IPS-NIHi11 (cell line): ENCODE measurements at regions not wholly inside any gene's neighbourhood (a gene's known extent, or its start where the extent isn't known, plus 50 kb on each side); places are given as distances from the start of the nearest gene placed in this dataset.

ENCODE experiments used
- DNase-seq: peaks from one replicate; pipeline ENCODE4 v3.0.0; 2012; ENCODE audit warnings: mixed read lengths, low spot score

DNA sequence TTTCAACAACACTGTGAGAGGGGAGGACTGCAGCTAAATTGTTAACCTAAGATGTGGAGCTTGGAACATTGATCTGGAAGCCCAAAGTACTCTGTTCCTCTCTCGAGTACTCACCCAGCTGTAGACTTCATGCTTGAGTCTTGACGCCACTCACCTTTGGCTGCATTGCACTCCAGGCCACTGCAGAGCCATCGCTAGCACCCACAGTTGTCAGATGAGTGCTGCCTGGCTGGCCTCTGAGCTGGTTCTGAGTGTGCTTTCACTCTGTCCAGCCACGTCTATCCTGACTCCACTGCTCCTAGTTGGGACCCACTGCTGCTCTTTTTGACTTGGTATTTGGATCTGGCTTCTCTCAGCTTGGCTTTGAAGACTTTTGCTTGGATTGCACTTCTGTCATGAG lies 552.1 kb downstream of the DCDC2C start:
- DNase-seq: no peak

DNA sequence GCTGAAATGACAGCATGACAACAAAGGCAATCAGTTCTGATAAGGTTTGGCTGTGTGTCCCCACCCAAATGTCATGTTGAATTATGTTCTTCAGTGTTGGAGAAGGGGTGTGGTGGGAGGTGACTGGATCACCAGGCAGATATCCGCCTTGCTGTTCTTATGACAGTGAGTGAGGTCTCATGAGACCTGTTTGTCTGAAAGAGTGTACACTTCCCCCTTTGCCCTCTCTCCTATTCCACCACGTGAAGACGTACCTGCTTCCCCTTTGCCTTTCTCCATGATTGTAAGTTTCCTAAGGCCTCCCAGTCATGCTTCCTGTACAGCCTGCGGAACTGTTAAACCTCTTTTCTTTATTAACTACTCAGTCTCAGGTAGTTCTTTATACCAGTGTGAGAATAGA lies 553.0 kb downstream of the DCDC2C start:
- no peak for DNase-seq

DNA sequence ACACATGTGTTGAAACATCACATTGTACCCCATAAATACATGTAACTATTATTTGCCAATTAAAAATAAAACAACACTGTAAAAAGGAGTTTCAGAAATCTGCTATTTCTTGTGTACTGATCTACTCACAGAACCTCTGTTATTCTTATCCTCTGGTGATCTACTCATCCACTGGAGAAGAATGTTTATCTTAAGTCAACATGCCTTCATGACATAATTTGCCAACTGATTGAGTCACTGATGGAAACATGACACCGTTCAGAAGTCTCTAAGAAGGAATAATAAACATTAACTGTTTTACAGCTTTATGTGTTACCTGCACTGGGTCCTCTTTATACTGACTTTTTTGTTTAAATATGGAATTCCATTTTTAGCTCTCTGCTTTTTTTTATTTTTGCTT lies 555.2 kb downstream of the DCDC2C start:
- no peak for DNase-seq

DNA sequence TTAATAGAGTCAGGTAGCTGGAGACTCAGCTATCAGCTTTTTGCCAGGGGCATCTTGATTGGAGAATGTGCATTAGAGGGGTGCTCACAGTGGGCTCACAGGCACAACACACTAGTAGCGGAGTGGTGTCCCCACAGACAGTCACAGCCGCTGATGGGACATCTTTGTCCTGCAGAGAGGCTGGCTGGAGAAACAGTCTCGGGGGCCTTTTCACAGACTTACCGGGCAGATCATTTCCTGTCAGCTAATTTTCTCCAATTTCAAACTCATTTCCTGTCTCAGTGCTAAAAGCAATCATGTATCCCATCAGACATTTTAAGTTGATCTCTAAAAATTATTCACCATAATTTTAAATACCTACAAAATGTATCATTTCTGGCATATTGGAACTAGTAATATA lies 562.6 kb downstream of the DCDC2C start:
- DNase-seq: no peak

DNA sequence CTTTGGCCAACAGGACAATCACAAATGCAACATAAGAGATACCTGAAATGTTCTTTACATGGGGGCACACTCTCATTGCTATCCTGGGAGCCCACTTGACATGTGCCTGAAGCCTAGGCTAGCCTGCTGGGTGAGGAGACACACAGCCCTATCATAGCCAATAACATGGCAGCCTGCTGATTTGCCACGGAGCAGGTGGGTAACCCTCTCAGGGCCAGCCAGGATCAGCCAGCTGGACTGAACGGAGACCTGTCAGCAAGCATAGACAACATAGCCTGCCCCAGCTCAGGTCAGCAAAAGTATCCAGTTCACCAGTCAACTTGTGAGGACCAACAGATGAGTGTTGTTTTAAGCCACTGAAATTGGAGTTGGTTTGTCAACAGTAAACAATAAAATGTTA lies 566.5 kb downstream of the DCDC2C start:
- DNase-seq: no peak

DNA sequence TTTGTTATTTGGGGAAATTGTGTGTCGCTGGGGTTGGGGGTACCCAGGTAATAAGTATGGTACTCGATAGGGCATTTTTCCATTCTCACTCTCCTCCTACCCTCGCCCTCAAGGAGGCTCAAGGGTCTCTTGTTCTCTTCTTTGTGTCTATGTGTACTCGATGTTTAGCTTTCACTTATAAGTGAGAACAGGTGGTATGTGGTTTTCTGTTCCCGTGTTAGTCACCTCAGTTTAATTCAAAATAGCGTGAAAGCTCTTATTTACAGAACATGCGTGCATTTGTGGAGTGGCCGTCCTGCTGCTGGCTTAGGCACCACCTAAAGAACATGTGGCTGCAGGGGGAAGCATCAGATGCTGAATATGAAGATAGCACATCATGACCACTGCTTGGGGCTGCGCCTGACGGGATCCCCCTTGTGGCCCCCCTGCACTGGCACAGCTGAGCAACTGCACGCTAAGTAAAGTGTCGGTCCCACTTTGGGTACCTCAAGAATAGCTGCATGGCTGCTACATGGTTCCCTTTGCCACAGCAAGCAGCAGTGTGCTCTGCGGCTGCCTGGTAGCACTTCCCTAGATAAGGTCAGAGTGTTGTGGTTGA lies 569.0 kb downstream of the DCDC2C start:
- DNase-seq: no peak

DNA sequence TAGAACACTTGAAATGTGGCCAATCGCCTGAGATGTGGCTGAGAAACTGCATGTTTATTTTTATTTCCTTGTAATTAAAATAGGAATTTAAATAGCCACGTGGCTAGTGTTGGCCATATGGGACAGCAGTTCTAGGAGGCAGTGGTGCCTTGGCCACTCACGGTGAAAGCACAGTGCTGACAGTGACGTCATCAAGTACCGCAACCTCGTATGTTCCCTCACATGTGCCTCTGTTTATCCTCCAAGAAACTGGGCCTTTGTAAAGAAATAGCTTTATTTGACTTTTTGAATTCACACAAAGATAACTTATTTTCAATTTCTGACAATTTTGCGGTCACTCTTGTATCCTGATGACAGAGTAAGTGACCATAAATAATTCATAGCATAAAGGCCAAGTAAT lies 575.0 kb downstream of the DCDC2C start:
- no peak for DNase-seq

DNA sequence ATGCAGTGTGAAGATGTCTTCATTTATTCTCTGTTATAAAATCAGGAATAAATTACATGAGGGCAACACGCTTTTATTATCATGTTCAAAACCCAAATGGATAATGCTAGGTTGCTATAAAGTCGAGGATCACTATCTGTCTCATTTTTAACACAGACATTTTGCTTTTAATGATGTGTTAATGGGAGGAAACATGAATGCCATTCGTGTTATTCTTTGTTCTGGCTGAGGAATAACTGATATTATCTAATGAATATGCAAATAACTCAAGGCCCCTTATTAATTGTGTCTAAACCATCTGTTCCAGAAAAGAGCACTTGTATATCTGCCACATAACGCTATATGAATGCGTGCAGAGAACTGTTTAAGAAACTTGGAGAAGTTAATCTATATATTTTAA lies 576.1 kb downstream of the DCDC2C start:
- DNase-seq: no peak

DNA sequence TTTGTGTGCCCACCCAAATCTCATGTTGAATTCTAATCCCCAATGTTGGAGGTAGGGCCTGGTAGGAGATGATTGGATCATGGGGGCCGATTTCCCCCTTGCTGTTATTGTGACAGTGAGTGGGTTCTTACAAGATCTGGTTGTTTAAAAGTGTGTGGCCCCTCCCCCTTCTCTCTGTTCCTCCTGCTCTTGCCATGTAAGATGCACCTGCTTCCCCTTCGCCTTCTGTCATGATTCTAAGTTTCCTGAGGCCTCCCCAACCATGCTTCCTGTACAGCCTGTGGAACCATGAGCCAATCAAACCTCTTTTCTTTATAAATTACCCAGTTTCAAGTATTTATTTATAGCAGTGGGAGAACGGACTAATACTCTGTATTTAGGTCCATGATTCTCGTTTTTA lies 588.1 kb downstream of the DCDC2C start:
- DNase-seq: no peak

DNA sequence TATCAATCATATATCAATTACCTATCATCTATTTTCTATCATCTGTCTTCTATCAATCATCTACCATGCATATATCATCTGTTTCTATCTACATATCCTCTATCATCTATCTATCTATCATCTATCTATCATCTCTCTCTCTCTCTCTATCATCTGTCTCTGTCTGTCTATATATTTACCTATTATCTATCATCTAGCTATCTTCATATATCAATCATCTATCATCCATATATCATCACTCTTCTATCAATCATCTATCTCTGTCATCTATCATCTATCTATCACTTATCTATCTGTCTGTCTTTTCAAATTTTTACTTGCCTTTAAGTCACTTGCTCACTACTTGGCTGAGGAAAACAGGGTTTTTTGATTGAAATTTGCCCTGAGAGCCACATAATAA lies 592.3 kb downstream of the DCDC2C start:
- DNase-seq: no peak

DNA sequence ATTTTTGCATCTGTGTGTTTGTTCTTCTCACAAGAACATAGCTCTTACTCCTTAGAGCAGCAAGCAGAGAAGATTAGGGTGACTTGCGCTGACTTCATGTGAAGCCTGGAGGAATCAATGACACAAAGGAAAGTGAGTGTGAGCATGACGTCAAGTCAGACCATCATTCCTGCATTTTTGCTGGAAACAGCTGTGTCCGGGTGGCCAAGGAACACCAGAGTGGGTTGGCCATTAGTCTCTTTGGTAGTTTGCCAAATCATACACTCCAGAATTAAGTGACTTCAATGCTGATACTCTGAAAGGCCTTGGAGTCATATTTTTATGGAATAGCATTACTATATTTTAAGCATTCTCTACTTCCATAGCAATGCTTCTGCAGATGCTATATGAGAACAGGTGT lies 597.2 kb downstream of the DCDC2C start:
- DNase-seq: no peak

DNA sequence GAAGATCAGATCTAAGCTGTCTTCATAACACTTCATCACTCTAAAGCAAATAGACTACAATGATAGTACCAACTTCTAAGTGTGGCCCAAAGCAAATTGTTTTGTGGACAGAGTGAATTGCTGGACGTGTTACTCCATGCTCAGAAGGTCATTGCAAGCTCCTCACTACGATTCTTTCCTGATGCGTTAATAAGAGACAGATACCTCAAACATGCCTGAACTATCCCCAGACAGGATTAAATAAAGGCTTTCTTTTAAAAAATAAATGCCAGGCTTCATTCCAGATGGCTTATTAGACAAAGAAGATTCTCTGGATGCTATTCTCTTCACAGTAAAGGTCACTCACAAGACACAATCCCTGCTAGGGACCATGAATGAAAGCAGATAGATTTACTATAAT lies 621.2 kb downstream of the DCDC2C start:
- DNase-seq: no peak

DNA sequence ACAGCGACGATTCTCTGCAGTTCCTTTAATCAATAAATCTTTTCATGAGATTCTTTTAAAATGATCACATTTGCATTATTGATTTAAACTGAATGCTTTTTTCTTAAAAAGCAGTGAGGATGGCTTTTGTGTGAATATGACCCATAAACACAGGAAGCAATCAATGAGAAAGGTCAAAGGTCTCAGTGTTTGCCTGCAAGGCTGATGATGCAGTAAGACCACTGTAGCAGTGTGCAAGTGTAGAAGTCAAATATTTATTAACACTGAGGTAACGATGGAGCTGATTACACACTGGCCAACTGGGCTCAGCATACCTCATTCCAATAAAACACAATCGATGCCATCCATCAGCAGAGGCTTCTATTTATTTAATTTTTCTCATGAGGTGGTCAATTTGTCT lies 633.5 kb downstream of the DCDC2C start:
- DNase-seq: no peak

DNA sequence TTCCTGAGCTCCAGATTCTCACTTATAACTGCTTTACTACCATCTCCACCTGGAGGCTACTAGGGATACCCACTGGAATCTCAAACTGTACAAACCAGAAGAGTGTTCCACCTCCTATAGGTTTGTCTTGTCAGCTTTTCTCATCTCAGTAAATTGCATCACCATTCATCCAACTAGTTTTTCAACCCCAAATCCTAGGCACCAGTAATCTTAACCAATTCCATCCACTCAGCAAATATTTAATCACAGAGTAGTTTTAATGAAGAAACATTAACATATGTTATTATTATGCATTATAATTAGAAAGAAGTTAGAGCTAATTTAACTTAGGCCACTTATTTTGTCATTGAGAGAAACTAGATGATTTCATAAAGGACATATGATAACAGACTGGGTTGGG lies 635.0 kb downstream of the DCDC2C start:
- no peak for DNase-seq

DNA sequence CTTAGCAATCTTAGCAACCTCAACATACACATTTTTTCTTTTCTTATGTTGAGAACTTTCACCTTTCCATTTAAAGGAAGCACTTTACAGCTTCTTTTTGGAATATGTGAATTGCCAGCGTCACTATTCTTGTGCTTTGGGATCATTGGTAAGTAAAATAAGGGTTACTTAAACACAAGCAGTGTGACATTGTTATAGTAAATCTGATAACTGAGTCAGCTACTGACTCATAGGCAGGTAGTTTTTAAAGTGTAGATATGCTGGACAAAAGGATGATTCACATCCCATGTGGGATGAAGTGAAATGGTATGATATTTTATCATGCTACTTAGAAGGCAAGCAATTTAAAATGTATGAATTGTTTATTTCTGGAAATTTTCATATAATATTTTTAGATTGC lies 637.2 kb downstream of the DCDC2C start:
- no peak for DNase-seq

DNA sequence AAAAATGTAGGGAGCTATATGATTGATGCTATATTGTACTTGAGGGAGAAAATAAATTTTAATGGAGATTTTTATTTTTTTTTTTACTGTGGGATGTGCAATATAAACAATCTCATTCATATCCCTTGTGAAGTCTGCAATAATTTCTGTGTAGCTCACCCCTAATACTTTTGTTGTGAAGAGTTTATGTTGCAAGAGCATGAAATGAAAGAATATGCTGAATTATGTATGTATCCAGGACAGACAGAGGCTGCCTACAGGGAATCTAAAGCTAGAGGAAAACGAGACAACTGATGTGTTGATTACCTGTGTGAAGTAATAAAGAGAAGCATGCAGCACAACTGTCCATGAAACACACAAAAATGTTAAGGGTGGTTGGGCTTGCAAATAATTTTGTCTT lies 643.3 kb downstream of the DCDC2C start:
- DNase-seq: no peak

DNA sequence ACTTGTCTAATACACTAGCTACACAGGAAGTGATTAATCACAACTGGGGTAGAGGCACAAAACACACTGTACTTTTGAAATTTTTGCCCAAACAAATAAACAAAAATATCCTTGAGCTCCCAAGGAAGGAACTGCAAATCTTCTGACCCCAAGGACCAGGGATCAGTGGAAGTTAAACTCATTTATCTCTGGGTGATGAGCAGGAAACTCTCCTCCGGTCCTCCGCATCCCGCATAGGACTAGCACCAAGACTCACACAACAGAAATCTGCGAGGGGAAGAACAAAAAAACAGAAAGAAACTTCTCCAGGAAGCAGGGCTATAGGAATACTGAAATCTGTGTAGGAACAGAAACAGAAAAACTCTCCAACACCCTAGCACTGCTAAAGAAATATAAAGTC lies 650.3 kb downstream of the DCDC2C start:
- DNase-seq: no peak

DNA sequence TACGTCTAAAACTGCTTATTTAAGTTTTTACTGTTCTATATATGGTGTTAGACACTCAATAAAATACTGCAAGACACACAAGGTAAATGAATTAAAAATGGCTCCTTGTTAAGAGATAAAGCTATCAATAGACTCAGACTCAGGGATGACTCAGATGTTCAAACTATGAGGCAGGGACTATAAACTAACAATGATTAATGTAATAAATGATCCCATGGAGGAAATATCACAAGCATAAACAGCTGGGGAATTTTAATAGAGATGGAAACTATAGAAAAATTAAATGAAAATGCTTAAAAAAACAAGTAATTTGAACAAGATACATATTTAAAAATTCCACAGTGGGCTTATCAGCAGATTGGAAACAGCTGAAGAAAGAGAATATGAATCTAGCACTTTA lies 650.8 kb downstream of the DCDC2C start:
- no peak for DNase-seq

DNA sequence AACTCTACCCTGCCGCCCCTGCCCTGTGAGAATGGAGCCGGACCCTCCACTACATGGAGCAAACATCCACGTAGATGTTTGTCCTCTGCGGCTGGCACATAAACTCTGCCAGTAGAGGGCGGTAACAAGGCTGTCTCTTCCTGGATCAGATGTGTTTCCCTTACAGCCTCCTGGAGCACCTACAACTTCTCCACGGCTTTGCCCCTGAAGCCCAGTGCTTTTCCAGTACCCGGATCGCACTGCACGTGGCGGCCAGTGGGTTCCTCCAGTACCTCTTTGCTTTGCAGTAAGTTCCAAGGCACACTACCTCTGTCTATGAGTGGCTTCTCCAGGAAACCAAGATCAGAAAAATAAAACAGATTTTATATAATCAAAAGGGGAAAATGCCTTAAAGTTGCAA lies 651.3 kb downstream of the DCDC2C start:
- peak; percentile 82 for DNase-seq

DNA sequence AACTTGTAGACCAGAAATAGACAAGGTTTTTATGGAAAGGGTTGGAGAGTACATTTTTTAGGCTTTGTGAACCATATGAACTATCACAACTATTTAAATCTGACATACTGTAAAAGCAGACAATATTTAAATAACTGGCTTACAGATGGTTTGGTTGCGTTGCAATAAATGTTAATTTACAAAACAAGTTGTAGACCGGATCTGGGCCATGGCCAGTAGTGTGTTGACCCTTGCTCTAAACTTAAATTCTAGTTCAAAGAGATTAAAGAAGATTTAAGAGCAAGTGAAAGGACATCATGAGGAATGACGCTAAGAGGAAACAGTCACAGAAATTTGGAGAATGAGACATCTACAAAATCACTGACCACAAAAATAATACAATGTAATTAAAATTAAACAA lies 652.7 kb downstream of the DCDC2C start:
- no peak for DNase-seq

DNA sequence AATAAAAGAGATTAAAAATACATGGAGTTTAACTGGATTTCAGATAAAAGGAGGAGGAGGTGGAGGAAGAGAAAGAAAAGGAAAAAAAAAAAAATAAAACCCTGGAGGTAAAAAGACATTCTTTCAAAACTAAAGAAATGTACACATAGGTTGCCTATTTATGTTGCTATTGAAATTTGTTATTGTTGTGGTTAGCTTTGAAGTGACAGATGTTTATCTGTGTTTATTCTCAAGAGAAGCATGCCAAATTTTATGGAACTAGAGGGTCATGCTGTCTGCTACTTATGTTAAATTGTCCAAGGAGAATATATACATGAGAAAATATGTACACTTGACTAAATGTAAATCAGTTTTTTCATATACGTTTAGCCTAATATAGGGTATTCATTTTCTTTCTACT lies 653.2 kb downstream of the DCDC2C start:
- DNase-seq: no peak

DNA sequence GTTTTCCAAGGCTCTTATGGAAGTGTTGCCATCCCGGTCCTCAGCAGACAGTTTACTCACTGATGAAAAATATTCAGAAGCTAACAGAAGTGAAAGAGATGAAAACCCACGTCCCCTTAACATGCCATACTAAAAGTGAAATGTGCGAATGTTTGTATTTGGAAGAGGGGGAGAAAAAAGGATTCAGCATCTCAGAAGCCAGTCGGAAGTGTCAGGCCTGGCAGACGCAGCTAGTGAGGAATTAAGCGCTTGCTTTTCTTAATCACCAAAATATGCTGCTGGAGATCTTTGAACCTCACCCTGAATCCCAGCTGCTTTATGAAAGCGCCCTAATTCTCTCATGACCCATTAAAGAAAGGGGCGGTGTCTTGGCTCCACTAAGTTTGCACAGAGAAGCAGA lies 653.7 kb downstream of the DCDC2C start:
- no peak for DNase-seq

DNA sequence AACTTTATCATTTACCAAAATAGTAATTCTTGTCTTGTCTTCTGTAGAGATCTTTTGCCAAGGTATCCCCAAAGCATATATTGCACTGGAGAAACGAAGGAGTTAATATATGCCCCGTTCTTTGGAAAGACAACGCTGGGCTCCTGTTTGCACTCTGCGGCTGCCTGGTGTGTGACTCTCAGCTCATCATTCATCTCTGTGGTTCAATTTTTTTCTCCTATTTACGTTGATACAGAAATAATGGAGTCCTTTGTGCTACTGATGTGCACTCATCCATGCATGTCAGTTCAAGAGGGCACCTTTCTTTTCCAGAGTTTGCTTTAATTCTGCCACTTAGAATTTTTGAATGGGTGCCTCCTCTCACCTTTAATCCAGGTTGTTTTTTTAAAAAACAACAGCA lies 655.5 kb downstream of the DCDC2C start:
- DNase-seq: no peak

DNA sequence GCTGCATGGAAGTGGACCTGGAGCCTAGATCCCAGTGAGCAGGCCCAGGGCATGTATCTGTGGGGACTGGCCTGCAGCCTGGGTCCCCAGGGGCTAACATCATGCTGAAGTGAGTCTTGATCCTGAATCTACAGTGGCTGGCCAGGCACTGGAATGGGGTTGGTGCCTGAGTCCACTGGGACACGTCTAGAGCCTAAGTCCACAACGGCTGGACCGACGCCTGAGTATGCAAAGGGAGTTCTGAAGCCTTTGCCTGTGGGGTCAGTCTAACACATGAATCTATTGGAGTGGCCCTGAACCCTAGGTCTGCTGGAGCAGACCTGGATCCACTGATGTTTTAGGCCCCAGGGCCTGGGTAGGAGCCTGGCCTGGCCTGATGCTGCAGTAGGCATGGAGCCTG lies 665.5 kb downstream of the DCDC2C start:
- DNase-seq: no peak

DNA sequence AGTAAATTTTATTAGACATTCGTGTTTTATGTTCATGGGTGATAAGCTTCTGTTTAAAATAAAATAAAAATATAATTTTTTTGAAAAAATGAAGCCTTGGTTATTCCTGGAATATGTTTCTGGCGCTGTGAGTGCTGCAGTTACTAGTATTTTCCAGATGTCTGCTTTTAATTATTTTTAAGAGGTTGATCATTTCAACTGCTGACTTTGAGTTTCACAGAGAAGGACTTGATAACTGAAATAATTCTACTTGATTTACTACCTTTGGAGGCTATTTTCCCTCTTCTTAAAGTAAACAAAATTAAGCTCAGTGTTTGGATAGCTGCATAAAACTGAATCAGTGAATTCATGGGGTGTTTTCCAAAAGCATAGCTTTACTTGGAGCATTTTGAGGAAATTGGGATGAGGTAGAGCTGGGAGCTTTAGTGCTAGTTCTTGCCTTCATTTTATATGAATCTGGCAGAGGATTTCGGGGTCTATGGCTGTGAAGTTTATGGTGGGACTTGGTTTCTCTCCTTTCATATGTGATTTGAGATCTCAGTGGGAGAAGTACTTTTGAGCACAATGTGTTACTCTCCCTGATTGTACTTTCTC lies 666.5 kb downstream of the DCDC2C start:
- no peak for DNase-seq
